C4-2B (cell line): ENCODE measurements at regions not wholly inside any gene's neighbourhood (a gene's known extent, or its start where the extent isn't known, plus 50 kb on each side); places are given as distances from the start of the nearest gene placed in this dataset.

Experiments used
- H3K27ac ChIP-seq: fragments of 450-650 bp; 2 replicates; pipeline ENCODE4 v1.5.1; 2017
- CTCF ChIP-seq: fragments of 450-650 bp; conservative IDR thresholded peaks from 2 replicates; pipeline ENCODE4 v1.5.1; 2017; ENCODE audit warnings: mild to moderate bottlenecking
- ZFX ChIP-seq: fragments of 450-650 bp; IDR thresholded peaks from 2 replicates; pipeline ENCODE4 v1.6.1; 2017

- TF ChIP-seq ZFX = no peak
- TF ChIP-seq CTCF = no peak
Measured at GRCh38 chr3:104974316-104974715, 392.4 kb upstream of the ALCAM start.

GRCh38 chr3:104977719-104978118, 389.0 kb upstream of the ALCAM start:
- H3K27ac ChIP-seq = no peak overlapping the region
- no peak for TF ChIP-seq ZFX
- no peak for TF ChIP-seq CTCF

More at GRCh38 chr3:104974316-104974715, 392.4 kb upstream of the ALCAM start:
- no peak overlapping the region for H3K27ac ChIP-seq

- TF ChIP-seq CTCF (no peak), ZFX (no peak)
- no peak overlapping the region for H3K27ac ChIP-seq
Measured at GRCh38 chr3:104982130-104982529, 384.6 kb upstream of the ALCAM start.

- H3K27ac ChIP-seq = no peak overlapping the region
Measured at GRCh38 chr3:104987859-104988258, 378.9 kb upstream of the ALCAM start.

GRCh38 chr3:104988496-104988895, 378.2 kb upstream of the ALCAM start:
- H3K27ac ChIP-seq = no peak overlapping the region
- no peak for TF ChIP-seq ZFX

More at GRCh38 chr3:104987859-104988258, 378.9 kb upstream of the ALCAM start:
- TF ChIP-seq ZFX (no peak), CTCF (peak; percentile 38)

GRCh38 chr3:104989878-104990277, 376.8 kb upstream of the ALCAM start:
- TF ChIP-seq ZFX (no peak), CTCF (no peak)
- no peak overlapping the region for H3K27ac ChIP-seq

GRCh38 chr3:104990758-104991157, 376.0 kb upstream of the ALCAM start:
- no peak overlapping the region for H3K27ac ChIP-seq
- TF ChIP-seq ZFX = no peak
- no peak for TF ChIP-seq CTCF

GRCh38 chr3:104992676-104993075, 374.0 kb upstream of the ALCAM start:
- no peak overlapping the region for H3K27ac ChIP-seq
- no peak for TF ChIP-seq ZFX
- no peak for TF ChIP-seq CTCF
